GM20000 (cell line): ENCODE measurements at regions not wholly inside any gene's neighbourhood (a gene's known extent, or its start where the extent isn't known, plus 50 kb on each side); places are given as distances from the start of the nearest gene placed in this dataset.

Experiments used
- DNase-seq: peaks from one replicate; pipeline ENCODE4 v3.0.0; 2012; ENCODE audit warnings: low spot score
- CTCF ChIP-seq: IDR thresholded peaks from 2 replicates; pipeline ENCODE4 v1.5.1; 2012; ENCODE audit warnings: mild to moderate bottlenecking, control low read depth; ENCODE audit errors: extremely low read depth, missing control alignments

- DNase-seq: no peak
- TF ChIP-seq CTCF: no peak
These were observed 197.1 kb upstream of the FOXN3 start for GRCh38 chr14:89614009-89614691.

- DNase-seq: no peak
- no peak for TF ChIP-seq CTCF
These were observed 196.4 kb upstream of the FOXN3 start for GRCh38 chr14:89613260-89614008.

- TF ChIP-seq CTCF: no peak
- no peak for DNase-seq
These were observed 192.6 kb upstream of the FOXN3 start for GRCh38 chr14:89609500-89610100.

GRCh38 chr14:89607453-89607852 is 190.4 kb upstream of the FOXN3 start:
- no peak for DNase-seq
- no peak for TF ChIP-seq CTCF

GRCh38 chr14:89603938-89604480 is 187.0 kb upstream of the FOXN3 start:
- no peak for DNase-seq
- no peak for TF ChIP-seq CTCF

- TF ChIP-seq CTCF: no peak
- no peak for DNase-seq
These were observed 184.2 kb upstream of the FOXN3 start for GRCh38 chr14:89600950-89601826.

GRCh38 chr14:89600029-89600428 is 183.0 kb upstream of the FOXN3 start:
- DNase-seq: no peak
- no peak for TF ChIP-seq CTCF
